Activated T-helper 1 cell treated with anti-CD3 and anti-CD28 coated beads, Interleukin-2, amount 50 U/mL, for 16 hours (primary cell): ENCODE measurements at regions not wholly inside any gene's neighbourhood (a gene's known extent, or its start where the extent isn't known, plus 50 kb on each side); places are given as distances from the start of the nearest gene placed in this dataset.

Source experiments
- DNase-seq, 2 donors: peaks; one replicate each; pipeline ENCODE4 v3.0.0-alpha.2; 2020; ENCODE audit warnings: low read depth in 1 of 2, low spot score in 1 of 2

DNA sequence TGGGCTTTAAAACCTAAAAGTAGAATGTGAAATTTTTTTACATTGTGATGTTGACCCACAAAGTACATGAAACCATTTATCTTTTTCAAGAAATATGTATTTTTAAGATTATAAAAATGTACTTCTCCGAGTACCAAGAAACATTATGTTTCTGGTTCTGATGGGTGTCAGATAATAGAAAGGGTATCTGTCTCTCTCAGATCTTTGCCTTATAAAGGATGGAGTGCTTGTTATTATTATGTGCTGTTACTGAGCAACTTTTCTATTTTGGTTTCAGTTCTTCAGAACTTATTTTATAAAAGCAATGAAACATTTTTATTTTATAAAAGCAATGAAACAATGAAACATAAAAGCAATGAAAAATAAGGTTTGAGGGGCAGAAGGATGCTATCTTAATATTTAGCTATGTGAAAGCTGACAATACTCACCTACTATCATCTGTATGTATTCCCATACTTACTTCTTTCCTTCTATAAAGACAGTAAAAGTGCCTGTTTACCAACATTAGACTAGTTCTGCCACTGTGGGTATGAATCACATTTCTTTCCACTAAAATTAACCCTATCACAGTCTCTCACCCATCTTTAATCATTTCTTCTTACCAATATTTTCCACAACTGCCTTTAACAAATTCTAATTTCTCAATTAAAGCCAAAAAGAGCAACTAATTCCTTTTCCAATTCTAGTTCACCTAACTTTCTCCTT, 540.7 kb upstream of the KCNMB2 start:
- DNase-seq = no peak

DNA sequence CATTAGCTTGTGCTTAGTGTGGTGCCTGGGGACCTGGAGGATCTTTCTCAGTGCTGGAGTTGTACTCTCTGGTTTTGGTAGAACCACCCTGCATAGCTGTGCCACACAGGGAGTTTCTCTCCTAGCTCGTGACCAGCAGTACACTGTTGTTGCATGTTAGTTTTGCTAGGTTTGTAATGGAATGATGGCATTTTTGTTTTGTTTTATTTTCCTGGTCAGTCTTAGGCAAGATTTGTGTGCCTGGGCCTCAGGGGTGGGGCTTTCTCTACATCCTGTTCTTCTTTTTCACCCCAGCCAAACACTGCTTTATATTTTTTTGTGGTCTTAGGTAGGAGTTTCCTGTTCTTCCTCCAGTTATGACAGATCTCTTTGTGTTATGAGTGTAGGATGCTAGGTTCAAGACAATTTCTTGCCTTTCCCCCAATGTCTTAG, 534.5 kb upstream of the KCNMB2 start:
- DNase-seq = no peak

GRCh38 chr3:178002113-178002512, 534.1 kb upstream of the KCNMB2 start:
- DNase-seq = no peak

DNA sequence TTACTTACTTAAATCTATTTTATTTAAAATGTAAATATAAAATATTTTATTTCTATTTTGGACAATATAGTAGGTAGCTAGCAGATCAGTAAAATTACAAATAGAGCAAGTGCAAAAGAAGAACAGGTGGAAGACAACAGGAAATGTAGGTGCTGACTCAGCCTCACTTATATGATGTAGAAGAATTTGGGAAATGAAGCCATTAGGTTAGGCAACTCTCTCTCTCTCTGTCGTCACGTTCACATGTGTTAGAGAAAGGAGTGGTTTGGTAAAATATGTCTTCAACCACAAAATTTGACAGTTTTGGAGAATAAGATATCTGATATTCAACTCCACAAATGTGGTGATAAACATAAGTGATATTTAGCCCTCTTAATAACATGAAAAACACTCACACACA, 532.5 kb upstream of the KCNMB2 start:
- DNase-seq = no peak

- no peak for DNase-seq
These were observed 530.3 kb upstream of the KCNMB2 start for GRCh38 chr3:178005961-178006360.

- no peak for DNase-seq
These were observed 525.9 kb upstream of the KCNMB2 start for GRCh38 chr3:178010306-178010705.

DNA sequence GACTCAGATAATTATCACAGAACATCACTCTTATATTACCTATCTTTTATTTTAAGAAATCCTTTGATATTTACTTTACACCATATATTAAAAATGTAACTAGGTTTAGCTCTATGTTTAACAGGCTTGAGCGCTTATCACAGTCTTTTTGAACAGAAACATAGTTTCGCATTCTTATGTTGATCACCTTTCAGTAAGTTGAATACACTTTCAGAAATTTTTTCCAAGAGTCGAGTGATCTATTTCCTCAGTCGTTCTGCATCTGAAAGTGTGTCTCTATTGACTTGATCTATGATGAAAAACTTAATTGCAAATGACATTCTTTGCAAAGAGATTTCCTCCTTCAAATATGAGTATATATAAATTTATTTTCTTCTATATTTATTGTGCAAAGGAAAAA, 516.6 kb upstream of the KCNMB2 start:
- DNase-seq = no peak

DNA sequence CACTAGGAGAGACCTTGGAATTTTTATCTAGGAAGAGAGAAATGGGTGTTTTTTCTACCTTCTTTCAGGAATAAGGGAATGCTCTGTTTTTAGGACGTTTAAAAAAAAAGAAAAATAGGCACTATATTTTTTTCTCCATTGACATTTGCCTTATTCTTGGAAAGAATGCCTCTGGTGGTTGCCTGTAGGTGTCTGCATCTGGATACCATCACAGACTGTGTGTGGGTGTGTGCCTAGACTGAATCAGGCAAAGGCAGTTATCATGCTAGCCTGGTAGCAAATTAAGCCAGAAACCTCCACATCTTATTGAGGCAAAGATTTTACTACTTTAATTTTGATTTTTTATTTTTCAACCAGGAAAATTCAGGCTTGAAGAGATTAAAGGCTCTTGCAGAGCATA, 513.6 kb upstream of the KCNMB2 start:
- no peak for DNase-seq

DNA sequence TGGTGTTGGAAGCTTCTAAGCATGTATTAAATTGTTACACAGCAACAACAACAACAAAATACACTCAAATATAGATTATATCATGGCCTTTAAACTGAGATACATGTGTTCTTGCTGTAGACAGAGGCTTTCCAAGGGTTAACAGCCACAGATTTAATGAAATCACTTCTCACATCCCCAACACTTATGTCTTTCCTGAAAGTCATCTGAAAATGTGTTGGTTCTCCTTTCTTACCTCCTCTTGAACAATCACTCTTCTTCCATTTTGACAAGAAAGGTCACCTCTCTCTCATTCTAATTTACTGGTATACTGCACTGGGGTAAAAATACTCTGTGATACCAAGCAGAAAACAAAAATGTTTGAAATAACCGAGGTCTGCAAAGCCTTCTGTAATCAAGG, 507.3 kb upstream of the KCNMB2 start:
- no peak for DNase-seq

DNA sequence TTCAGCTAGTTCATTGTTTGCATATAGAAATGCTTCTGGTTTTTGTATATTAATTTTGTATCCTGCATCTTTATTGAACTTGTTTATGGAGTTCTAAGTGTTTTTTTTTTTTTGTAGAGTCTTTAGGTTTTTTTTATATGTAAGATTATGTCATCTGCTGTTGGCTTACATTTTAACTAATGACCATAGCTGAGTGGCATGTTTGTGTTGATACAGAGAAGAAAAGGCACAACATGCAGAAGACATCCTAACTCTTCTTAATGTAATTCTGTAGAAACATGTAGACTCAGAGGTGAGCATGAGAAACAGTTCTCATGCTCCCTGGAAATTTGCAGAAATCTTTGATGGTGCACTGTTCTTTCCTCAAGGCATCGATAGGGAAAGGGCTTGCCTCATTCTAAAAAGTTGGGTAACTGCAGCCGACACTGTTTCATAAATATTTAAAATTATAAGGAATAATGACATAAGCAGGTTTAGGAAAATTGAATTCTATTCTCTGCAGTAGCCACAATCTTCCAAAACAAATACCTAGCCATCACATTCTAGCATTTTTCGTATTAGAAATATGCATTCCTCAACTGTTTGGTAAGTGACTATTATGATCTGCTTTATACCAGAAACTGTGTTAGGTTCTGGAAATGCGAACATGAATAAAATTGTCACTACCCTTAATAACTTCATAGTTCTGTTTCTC, 499.6 kb upstream of the KCNMB2 start:
- DNase-seq = no peak

DNA sequence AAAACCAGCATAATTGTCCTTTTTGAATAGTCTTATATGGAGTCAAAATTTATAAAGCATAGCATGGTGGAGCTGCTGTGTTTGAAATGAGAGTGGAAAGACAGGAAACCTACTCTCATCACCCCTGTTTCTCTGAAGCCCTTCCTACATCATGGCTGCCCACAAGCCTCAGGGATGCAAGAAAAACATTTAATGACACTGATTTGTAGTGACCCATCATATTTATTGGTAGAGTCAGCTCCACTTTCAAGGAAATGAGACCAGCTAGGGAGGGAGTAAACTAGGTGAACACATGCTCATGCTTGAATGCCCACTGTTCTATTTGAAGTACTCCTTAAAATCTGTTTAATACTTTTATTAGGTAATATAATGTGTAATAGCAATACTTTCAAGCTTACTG, 494.3 kb upstream of the KCNMB2 start:
- no peak for DNase-seq

DNA sequence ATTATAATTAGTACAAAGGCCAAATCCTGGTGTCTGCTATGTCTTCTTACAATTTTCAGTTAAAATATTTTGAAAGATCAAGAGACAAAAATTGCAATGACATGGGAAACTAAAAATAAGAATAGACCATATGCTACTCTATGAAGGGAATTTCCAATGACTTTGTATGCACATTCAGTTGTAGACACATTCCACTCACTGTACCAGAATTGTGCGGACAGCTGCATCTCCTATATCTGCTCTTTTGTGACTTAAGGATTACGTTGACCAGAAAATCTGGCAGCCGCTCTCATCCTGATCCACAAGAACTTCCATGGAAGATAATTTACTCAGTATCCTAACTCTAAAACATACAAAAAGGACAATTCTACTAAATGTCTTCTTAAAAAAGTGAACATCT, 493.9 kb upstream of the KCNMB2 start:
- DNase-seq = no peak

- no peak for DNase-seq
These were observed 493.2 kb upstream of the KCNMB2 start for GRCh38 chr3:178043084-178043483.

DNA sequence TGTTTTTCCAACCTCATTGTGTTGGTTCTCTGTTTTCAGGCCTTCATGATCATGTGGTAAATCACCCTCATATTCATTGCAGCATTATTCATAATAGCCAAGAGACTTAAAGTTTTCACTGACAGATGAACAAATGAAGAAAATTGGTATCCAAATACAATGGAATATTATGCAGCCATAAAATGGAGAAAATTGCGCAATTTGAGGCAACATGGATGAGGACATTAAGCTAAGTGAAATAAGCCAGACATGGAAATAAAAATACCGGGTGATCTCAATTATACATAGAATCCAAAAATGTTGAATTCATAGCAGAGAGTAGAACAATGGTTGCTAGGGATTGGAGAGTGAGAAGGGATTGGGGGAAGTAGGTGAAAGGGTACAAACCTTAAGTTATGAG, 491.9 kb upstream of the KCNMB2 start:
- no peak for DNase-seq

GRCh38 chr3:178047496-178047895, 488.7 kb upstream of the KCNMB2 start:
- no peak for DNase-seq

GRCh38 chr3:178048768-178049167, 487.5 kb upstream of the KCNMB2 start:
- DNase-seq = no peak

DNA sequence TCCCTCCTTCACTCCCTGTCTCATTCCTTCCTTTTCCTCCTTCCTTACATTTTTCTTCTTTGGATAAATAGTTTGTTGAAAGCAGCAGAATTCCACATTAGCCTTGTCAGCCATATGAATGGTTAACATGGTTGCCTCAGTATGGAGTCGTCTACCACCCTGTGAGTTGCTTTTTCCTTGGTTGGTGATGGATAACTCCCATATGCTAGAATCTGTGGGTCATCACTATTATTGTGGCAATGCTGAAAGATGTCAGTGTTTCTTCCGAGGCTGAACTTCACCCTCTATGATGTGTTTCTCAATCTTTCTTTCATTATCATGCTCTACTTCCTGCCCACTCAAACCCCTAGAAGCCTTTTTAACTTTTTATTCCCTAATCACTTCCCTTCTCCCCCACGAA, 481.8 kb upstream of the KCNMB2 start:
- DNase-seq = no peak

DNA sequence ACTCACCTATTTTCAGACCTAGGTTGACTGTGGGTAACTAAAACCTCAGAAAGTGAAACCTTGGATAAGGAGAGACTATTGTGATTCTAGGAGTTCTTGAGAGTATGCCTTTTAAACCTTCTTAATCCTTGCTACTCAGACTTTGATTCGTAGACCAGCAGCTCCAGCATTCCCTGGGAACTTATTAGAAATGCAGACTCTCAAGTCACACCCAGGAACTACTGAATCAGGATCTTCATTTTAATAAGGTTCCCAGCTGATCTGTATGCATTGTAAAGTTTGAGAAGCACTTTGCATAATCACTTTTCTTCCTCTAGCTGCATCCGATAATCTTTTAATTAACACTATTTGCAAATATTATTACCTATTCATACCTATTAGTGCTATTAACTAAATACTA, 480.3 kb upstream of the KCNMB2 start:
- DNase-seq = no peak

- no peak for DNase-seq
These were observed 479.4 kb upstream of the KCNMB2 start for GRCh38 chr3:178056868-178057267.

GRCh38 chr3:178058629-178059028, 477.6 kb upstream of the KCNMB2 start:
- DNase-seq = no peak

DNA sequence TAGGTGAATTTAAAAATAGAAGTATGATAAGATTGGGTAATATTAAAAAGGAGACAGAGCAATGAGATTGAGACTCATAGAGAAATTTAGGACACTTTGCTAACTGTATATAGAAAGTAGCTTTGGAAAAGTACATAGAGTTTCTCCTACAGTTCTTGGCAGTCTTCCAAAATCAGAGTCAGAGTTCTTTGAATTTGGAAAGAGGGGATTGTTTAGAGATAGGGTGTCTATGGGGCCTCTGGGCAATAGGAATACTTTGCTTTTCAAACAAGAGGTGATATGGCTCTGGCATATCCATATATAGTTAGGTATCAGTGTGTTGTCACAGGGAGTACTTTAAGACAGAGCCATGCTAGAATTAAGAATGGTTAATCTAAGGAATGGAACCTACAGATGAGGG, 477.1 kb upstream of the KCNMB2 start:
- DNase-seq = no peak

- no peak for DNase-seq
These were observed 476.4 kb upstream of the KCNMB2 start for GRCh38 chr3:178059836-178060235.

DNA sequence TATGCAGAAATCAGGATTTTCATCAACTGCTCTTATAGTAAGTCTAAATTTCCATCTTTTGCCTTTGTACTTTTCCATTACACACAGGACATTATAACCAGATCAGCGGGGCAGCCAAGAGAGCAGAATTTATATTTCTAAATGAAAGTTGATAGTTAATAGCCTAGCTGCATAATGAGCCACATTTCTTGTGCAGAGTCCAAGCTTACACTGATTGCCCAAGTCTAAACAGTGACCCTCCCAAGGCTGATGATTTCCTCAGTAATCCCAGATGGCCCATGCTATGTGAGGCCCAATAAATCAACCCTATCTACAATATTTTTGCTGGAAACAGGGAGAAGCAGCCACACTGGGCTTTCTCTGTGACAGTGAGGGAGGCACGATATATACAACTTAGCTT, 475.8 kb upstream of the KCNMB2 start:
- no peak for DNase-seq
